IMR-90 (cell line): ENCODE measurements at regions not wholly inside any gene's neighbourhood (a gene's known extent, or its start where the extent isn't known, plus 50 kb on each side); places are given as distances from the start of the nearest gene placed in this dataset.

Experiments
- ATAC-seq: fragments of 200-7000 bp; cut with Tn5 transposase; 2 replicates; pipeline ENCODE4 v1.9.1; 2020; ENCODE audit warnings: low read depth, mild to moderate bottlenecking, moderate library complexity
- BruUV-seq: library from RNA; stranded (reverse); fragments of 400-500 nt; replicated peaks from 2 replicates; lab custom pipeline; 2021; lab: Mats Ljungman, UMichigan
- CTCF ChIA-PET: fragments of 300-600 bp; formaldehyde crosslinking; extraction: SDS; loops from one replicate; lab custom pipeline; 2021; ENCODE audit warnings: antibody characterized with exemption; lab: Yijun Ruan, JAX
- POLR2A ChIA-PET: fragments of 300-600 bp; sonication (Branson Sonifier 250); formaldehyde crosslinking; loops from one replicate; lab custom pipeline; 2022; ENCODE audit warnings: antibody characterized with exemption; ENCODE audit not compliant: unreplicated experiment; lab: Charles Lee
- DNase-seq: peaks from one replicate; pipeline ENCODE4 v3.0.0; 2013
- H2AFZ ChIP-seq: replicated peaks from 2 replicates; pipeline ENCODE3; 2013; ENCODE audit warnings: low read length, mild to moderate bottlenecking; ENCODE audit not compliant: poor library complexity
- H2AK5ac ChIP-seq: 2 replicates; pipeline ENCODE4 v1.6.1; 2013; ENCODE audit warnings: low read depth, low read length, inconsistent platforms
- H2AK9ac ChIP-seq: replicated peaks from 2 replicates; pipeline ENCODE3; 2013; ENCODE audit warnings: mild to moderate bottlenecking, low read depth, low read length, moderate library complexity; ENCODE audit not compliant: poor library complexity
- H2BK120ac ChIP-seq: 2 replicates; pipeline ENCODE4 v1.6.1; 2013; ENCODE audit warnings: low read depth, low read length, inconsistent platforms
- H2BK15ac ChIP-seq: 3 replicates; pipeline ENCODE4 v1.6.1; 2013; ENCODE audit warnings: low read depth, low read length, inconsistent platforms
- H2BK20ac ChIP-seq: 2 replicates; pipeline ENCODE4 v1.6.1; 2013; ENCODE audit warnings: low read depth, mild to moderate bottlenecking, inconsistent platforms, low read length, moderate library complexity
- H2BK5ac ChIP-seq: 2 replicates; pipeline ENCODE4 v1.6.1; 2013; ENCODE audit warnings: mild to moderate bottlenecking, low read depth, low read length, inconsistent platforms; ENCODE audit not compliant: poor library complexity, severe bottlenecking
- H3K14ac ChIP-seq: replicated peaks from 2 replicates; pipeline ENCODE4 v1.6.1; 2013; ENCODE audit warnings: low read depth, low read length, inconsistent platforms
- H3K18ac ChIP-seq: 2 replicates; pipeline ENCODE4 v1.6.1; 2013; ENCODE audit warnings: low read depth, low read length, control low read depth
- H3K23ac ChIP-seq: 2 replicates; pipeline ENCODE4 v1.6.1; 2013; ENCODE audit warnings: low read depth, low read length, inconsistent platforms
- H3K27ac ChIP-seq: 2 replicates; pipeline ENCODE4 v1.5.1; 2013; ENCODE audit warnings: mild to moderate bottlenecking, control low read depth, low read length; ENCODE audit not compliant: insufficient read depth
- H3K27me3 ChIP-seq: 2 replicates; pipeline ENCODE4 v1.6.1; 2013; ENCODE audit warnings: low read length; ENCODE audit not compliant: control insufficient read depth, insufficient read depth
- H3K36me3 ChIP-seq: 2 replicates; pipeline ENCODE4 v1.6.1; 2013; ENCODE audit warnings: low read length, mixed read lengths; ENCODE audit not compliant: control insufficient read depth, insufficient read depth
- H3K4ac ChIP-seq: 2 replicates; pipeline ENCODE4 v1.6.1; 2013; ENCODE audit warnings: low read depth, low read length, inconsistent platforms
- H3K4me1 ChIP-seq: 2 replicates; pipeline ENCODE4 v1.6.1; 2013; ENCODE audit warnings: low read length, mixed read lengths; ENCODE audit not compliant: control insufficient read depth, insufficient read depth
- H3K4me2 ChIP-seq: 2 replicates; pipeline ENCODE4 v1.6.1; 2013; ENCODE audit warnings: low read depth, mild to moderate bottlenecking, control low read depth, low read length, moderate library complexity
- H3K4me3 ChIP-seq: 2 replicates; pipeline ENCODE4 v1.5.1; 2013; ENCODE audit warnings: low read depth, mild to moderate bottlenecking, control low read depth, low read length, moderate library complexity; ENCODE audit not compliant: insufficient read depth
- H3K56ac ChIP-seq: 2 replicates; pipeline ENCODE4 v1.6.1; 2013; ENCODE audit warnings: low read length, inconsistent platforms; ENCODE audit not compliant: insufficient read depth; ENCODE audit errors: extremely low read depth
- H3K79me1 ChIP-seq, 2 experiments: 2 replicates each; pipeline ENCODE4 v1.6.1; 2013; ENCODE audit warnings: low read length in 2 of 2, inconsistent platforms in 1 of 2, low read depth in 1 of 2
- H3K9ac ChIP-seq: 2 replicates; pipeline ENCODE4 v1.6.1; 2013; ENCODE audit warnings: low read depth, low read length, control low read depth
- H3K9me1 ChIP-seq: 2 replicates; pipeline ENCODE4 v1.6.1; 2013; ENCODE audit warnings: low read length, inconsistent platforms; ENCODE audit not compliant: insufficient read depth
- H3K9me3 ChIP-seq: 2 replicates; pipeline ENCODE4 v1.6.1; 2013; ENCODE audit warnings: low read length; ENCODE audit not compliant: control insufficient read depth, insufficient read depth
- H4K20me1 ChIP-seq: 2 replicates; pipeline ENCODE4 v1.6.1; 2013; ENCODE audit warnings: low read length, inconsistent platforms; ENCODE audit not compliant: insufficient read depth
- H4K5ac ChIP-seq: 2 replicates; pipeline ENCODE4 v1.6.1; 2013; ENCODE audit warnings: mild to moderate bottlenecking, low read depth, low read length, control low read depth
- H4K8ac ChIP-seq, 2 experiments: 2 replicates each; pipeline ENCODE4 v1.6.1; 2013; ENCODE audit warnings: low read depth in 2 of 2, low read length in 2 of 2, control low read depth in 1 of 2, inconsistent platforms in 1 of 2
- H4K91ac ChIP-seq: 2 replicates; pipeline ENCODE4 v1.6.1; 2013; ENCODE audit warnings: low read depth, low read length, inconsistent platforms; ENCODE audit not compliant: insufficient read depth
- BHLHE40 ChIP-seq: fragments of 150-350 bp; IDR thresholded peaks from 2 replicates; pipeline ENCODE4 v1.6.1; 2016; ENCODE audit warnings: mild to moderate bottlenecking, low read depth, low read length
- CEBPB ChIP-seq: IDR thresholded peaks from 2 replicates; pipeline ENCODE4 v1.6.1; 2012; ENCODE audit warnings: low read depth, low read length, improper control_type of control experiment
- CHD1 ChIP-seq: IDR thresholded peaks from 2 replicates; pipeline ENCODE4 v1.6.1; 2012; ENCODE audit warnings: low read depth, low read length, improper control_type of control experiment
- FOS ChIP-seq: fragments of 150-350 bp; IDR thresholded peaks from 2 replicates; pipeline ENCODE4 v1.6.1; 2016; ENCODE audit warnings: low read depth, low read length
- MAFK ChIP-seq: IDR thresholded peaks from 2 replicates; pipeline ENCODE4 v1.6.1; 2012; ENCODE audit warnings: low read depth, low read length, improper control_type of control experiment
- MAZ ChIP-seq: IDR thresholded peaks from 2 replicates; pipeline ENCODE4 v1.6.1; 2012; ENCODE audit warnings: low read depth, mild to moderate bottlenecking, low read length, improper control_type of control experiment, moderate library complexity, borderline replicate concordance
- MXI1 ChIP-seq: IDR thresholded peaks from 2 replicates; pipeline ENCODE4 v1.6.1; 2012; ENCODE audit warnings: low read depth, mild to moderate bottlenecking, low read length, moderate library complexity, borderline replicate concordance
- NFE2L2 ChIP-seq: fragments of 150-350 bp; IDR thresholded peaks from 2 replicates; pipeline ENCODE4 v1.6.1; 2016; ENCODE audit warnings: low read depth, mild to moderate bottlenecking, low read length
- POLR2A ChIP-seq: IDR thresholded peaks from 2 replicates; pipeline ENCODE4 v1.6.1; 2012; ENCODE audit warnings: mild to moderate bottlenecking, low read depth, low read length
- RAD21 ChIP-seq: IDR thresholded peaks from 2 replicates; pipeline ENCODE4 v1.6.1; 2012; ENCODE audit warnings: low read length, improper control_type of control experiment
- RCOR1 ChIP-seq: IDR thresholded peaks from 2 replicates; pipeline ENCODE4 v1.6.1; 2012; ENCODE audit warnings: mild to moderate bottlenecking, low read length, improper control_type of control experiment; ENCODE audit not compliant: insufficient replicate concordance
- RFX5 ChIP-seq: IDR thresholded peaks from 2 replicates; pipeline ENCODE4 v1.8.0; 2012; ENCODE audit warnings: low read depth, mild to moderate bottlenecking, low read length, moderate library complexity
- SMC3 ChIP-seq: fragments of 150-350 bp; IDR thresholded peaks from 2 replicates; pipeline ENCODE4 v1.6.1; 2016; ENCODE audit warnings: low read depth, mild to moderate bottlenecking, antibody characterized with exemption, low read length, moderate library complexity
- WGBS, 2 experiments: methylation state at CpG; one replicate each; pipeline versions ENCODE4 v1.1.5 to v1.1.7; 2013; ENCODE audit warnings: missing lambda C conversion rate in 2 of 2; ENCODE audit not compliant: insufficient read length in 1 of 2; ENCODE audit errors: extremely low coverage in 2 of 2; 5-methylcytosine and 5-hydroxymethylcytosine counted together
- dilution Hi-C: fragments of 300-500 bp; cut with HindIII; formaldehyde crosslinking; loops from one replicate; pipeline ENCODE4 v1.14.3; 2018; ENCODE audit warnings: low sequenced_read_pairs; ENCODE audit not compliant: unreplicated experiment
- in situ Hi-C: fragments of 300-500 bp; cut with MboI; formaldehyde crosslinking; loops from 3 replicates; pipeline ENCODE4 v1.14.3; 2019; ENCODE audit warnings: low sequenced_read_pairs, inconsistent platforms, mixed read lengths
- intact Hi-C: fragments of 100-400 bp; cut with micrococcal nuclease; formaldehyde crosslinking; loops from 2 replicates; pipeline ENCODE4 v1.10.0; 2022
- TF ChIP-seq, protein P1 (sequence below): fragments of 150-350 bp; IDR thresholded peaks from 2 replicates; pipeline ENCODE4 v1.6.1; 2016; ENCODE audit warnings: low read depth, mild to moderate bottlenecking, low read length, moderate library complexity, borderline replicate concordance
- TF ChIP-seq, protein P2 (sequence below): conservative IDR thresholded peaks from 2 replicates; pipeline ENCODE4 v1.5.1; 2012; ENCODE audit warnings: mild to moderate bottlenecking, low read depth, low read length, improper control_type of control experiment
- TF ChIP-seq, protein P3 (sequence below): fragments of 150-350 bp; IDR thresholded peaks from 2 replicates; pipeline ENCODE4 v1.6.1; 2017; ENCODE audit warnings: mild to moderate bottlenecking, antibody characterized with exemption, low read length, low read depth

DNA sequence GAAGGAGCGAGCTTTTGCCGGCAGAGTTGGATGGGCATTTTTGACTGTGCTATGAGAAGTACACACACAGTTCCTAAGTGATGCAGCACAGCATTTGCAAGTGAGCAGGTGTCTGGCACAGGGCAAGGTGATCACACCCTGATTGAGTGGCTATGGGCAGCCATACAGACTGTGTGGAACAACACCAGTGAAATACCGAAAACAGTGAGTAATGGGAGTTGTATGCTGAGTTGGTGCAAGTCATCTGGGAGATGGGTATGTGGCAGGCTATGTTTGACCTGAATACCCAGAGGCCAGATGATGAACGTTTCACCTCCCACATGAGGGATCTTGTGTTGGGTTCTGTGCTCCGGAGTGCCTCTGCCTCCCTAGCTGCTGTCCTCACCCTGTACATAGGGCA lies 53.5 kb upstream of the TIPARP start:
- ATAC-seq (no peak), DNase-seq (no peak)
- intact Hi-C loops, result no loop called here
- Histone ChIP-seq H3K4me3 (no peak overlapping the region), H4K5ac (no peak overlapping the region), H2BK20ac (peak overlapping the region; percentile 64; the same call in 1 of the 2 replicates), H2BK5ac (no peak overlapping the region), H3K36me3 (no peaks in the 10 kb centered on the region), H4K8ac (no peak overlapping the region), H3K18ac (no peak overlapping the region), H2AK9ac (no peak overlapping the region), H3K4me1 (peaks cover 4% of the 10 kb centered on the region; the same call in 1 of the 2 replicates), H3K9me1 (peaks cover 11% of the 10 kb centered on the region), H3K56ac (no peak overlapping the region), H2AFZ (no peak overlapping the region), H4K20me1 (no peaks in the 10 kb centered on the region), H2AK5ac (peak overlapping the region; percentile 51; the same call in 1 of the 2 replicates), H2BK120ac (peak overlapping the region; percentile 75; the same call in 1 of the 2 replicates), H2BK15ac (peak overlapping the region; percentile 52; the same call in 1 of the 3 replicates), H3K23ac (no peak overlapping the region), H3K27me3 (no peaks in the 10 kb centered on the region), H3K9ac (no peak overlapping the region), H3K27ac (no peak overlapping the region), H3K4ac (peak overlapping the region; percentile 76; the same call in 1 of the 2 replicates), H4K91ac (no peak overlapping the region; the same call in 1 of the 2 replicates), H3K9me3 (no peaks in the 10 kb centered on the region), H3K14ac (peak overlapping the region; percentile 54), H3K79me1 (no peaks in the 10 kb centered on the region), H3K4me2 (no peak overlapping the region)
- no TSS peak for BruUV-seq
- TF ChIP-seq FOS, result no peak
- TF ChIP-seq, protein P1, sequence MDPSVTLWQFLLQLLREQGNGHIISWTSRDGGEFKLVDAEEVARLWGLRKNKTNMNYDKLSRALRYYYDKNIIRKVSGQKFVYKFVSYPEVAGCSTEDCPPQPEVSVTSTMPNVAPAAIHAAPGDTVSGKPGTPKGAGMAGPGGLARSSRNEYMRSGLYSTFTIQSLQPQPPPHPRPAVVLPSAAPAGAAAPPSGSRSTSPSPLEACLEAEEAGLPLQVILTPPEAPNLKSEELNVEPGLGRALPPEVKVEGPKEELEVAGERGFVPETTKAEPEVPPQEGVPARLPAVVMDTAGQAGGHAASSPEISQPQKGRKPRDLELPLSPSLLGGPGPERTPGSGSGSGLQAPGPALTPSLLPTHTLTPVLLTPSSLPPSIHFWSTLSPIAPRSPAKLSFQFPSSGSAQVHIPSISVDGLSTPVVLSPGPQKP, result no peak
- no peak for TF ChIP-seq CHD1
- TF ChIP-seq MAFK, result no peak
- TF ChIP-seq CEBPB, result no peak
- no peak for TF ChIP-seq NFE2L2
- TF ChIP-seq RCOR1, result no peak
- TF ChIP-seq SMC3, result no peak
- no peak for TF ChIP-seq RAD21
- no peak for TF ChIP-seq POLR2A
- no peak for TF ChIP-seq MXI1
- no peak for TF ChIP-seq RFX5
- TF ChIP-seq, protein P2, sequence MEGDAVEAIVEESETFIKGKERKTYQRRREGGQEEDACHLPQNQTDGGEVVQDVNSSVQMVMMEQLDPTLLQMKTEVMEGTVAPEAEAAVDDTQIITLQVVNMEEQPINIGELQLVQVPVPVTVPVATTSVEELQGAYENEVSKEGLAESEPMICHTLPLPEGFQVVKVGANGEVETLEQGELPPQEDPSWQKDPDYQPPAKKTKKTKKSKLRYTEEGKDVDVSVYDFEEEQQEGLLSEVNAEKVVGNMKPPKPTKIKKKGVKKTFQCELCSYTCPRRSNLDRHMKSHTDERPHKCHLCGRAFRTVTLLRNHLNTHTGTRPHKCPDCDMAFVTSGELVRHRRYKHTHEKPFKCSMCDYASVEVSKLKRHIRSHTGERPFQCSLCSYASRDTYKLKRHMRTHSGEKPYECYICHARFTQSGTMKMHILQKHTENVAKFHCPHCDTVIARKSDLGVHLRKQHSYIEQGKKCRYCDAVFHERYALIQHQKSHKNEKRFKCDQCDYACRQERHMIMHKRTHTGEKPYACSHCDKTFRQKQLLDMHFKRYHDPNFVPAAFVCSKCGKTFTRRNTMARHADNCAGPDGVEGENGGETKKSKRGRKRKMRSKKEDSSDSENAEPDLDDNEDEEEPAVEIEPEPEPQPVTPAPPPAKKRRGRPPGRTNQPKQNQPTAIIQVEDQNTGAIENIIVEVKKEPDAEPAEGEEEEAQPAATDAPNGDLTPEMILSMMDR, result no peak
- no peak for TF ChIP-seq BHLHE40
- no peak for TF ChIP-seq MAZ
- TF ChIP-seq, protein P3, sequence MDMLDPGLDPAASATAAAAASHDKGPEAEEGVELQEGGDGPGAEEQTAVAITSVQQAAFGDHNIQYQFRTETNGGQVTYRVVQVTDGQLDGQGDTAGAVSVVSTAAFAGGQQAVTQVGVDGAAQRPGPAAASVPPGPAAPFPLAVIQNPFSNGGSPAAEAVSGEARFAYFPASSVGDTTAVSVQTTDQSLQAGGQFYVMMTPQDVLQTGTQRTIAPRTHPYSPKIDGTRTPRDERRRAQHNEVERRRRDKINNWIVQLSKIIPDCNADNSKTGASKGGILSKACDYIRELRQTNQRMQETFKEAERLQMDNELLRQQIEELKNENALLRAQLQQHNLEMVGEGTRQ, result no peak
- WGBS, 2 experiments, result 100% methylated on average over 3 of the region's 5 CpGs; no CpG with 5 or more reads in 1 of the 2 experiments
- ChIA-PET POLR2A (no interaction called here), CTCF (no interaction called here)
- dilution Hi-C loops, result no loop called here
- in situ Hi-C loops, result no loop called here
